ENCODE measurements at regions not wholly inside any gene's neighbourhood (a gene's known extent, or its start where the extent isn't known, plus 50 kb on each side); places are given as distances from the start of the nearest gene placed in this dataset.

DNA sequence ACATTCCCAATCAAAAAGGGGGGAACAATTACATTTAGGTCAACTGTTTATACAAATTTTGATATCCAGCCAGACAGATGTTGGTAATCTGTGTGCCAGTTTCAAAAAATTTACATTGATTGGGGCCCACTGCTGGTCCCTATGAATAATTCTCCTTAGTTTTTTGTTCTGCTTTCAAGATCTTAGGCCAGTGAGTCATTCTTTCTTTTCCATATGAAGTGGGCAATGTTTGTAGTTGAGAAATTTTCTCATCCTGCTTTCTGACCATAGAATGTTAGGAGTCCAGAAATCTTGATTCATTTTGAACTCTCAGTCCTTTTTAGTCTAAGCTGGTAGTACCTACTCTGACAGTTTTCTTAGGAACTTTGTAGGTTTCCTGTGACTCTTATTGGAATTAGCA lies 244.3 kb downstream of the DIO2 start:
- H3K79me2 ChIP-seq (ENCODE audit: insufficient read depth, low read depth), result no peaks in the 10 kb centered on the region
- no peaks in the 10 kb centered on the region for H4K20me1 ChIP-seq (ENCODE audit: insufficient read depth)
- H3K4me3 ChIP-seq (IDR thresholded peaks at IDR 0.05; ENCODE audit: insufficient read depth, low read depth, low read length), result no peak overlapping the region
- H3K9ac ChIP-seq, result no peak overlapping the region
- no peaks in the 10 kb centered on the region for H3K36me3 ChIP-seq (ENCODE audit: insufficient read depth)
- TF ChIP-seq, protein P1, sequence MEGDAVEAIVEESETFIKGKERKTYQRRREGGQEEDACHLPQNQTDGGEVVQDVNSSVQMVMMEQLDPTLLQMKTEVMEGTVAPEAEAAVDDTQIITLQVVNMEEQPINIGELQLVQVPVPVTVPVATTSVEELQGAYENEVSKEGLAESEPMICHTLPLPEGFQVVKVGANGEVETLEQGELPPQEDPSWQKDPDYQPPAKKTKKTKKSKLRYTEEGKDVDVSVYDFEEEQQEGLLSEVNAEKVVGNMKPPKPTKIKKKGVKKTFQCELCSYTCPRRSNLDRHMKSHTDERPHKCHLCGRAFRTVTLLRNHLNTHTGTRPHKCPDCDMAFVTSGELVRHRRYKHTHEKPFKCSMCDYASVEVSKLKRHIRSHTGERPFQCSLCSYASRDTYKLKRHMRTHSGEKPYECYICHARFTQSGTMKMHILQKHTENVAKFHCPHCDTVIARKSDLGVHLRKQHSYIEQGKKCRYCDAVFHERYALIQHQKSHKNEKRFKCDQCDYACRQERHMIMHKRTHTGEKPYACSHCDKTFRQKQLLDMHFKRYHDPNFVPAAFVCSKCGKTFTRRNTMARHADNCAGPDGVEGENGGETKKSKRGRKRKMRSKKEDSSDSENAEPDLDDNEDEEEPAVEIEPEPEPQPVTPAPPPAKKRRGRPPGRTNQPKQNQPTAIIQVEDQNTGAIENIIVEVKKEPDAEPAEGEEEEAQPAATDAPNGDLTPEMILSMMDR (conservative IDR thresholded peaks at IDR 0.05; ENCODE audit: low read depth, low read length), result no peak
- no peaks in the 10 kb centered on the region for H3K27me3 ChIP-seq (ENCODE audit: insufficient read depth, low read depth)
- no peak overlapping the region for H3K27ac ChIP-seq
- no peaks in the 10 kb centered on the region for H3K4me1 ChIP-seq (ENCODE audit: low read depth, poor library complexity, severe bottlenecking)
- H3K4me2 ChIP-seq, result no peak overlapping the region
- no peak overlapping the region for H2AFZ ChIP-seq (ENCODE audit: low read depth)

DNA sequence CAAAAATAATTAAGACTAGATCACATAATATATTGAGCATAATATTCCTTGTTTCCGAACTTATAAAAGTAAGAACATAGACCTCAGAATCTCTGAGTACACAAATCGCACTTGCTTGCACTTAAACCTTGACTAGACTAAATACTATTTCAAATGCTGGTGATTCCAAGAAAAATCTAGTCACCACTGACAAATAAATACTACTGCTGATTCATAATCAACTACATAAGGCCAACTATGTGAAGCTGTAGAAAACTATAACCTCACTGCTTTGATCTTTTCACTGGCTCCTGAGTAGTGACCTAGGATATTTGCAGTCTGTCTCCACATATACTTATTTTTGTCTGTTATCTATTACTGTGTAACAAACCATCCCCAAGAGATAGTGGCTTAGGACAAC lies 245.4 kb downstream of the DIO2 start:
- Histone ChIP-seq H3K36me3 (ENCODE audit: insufficient read depth) (no peaks in the 10 kb centered on the region), H4K20me1 (ENCODE audit: insufficient read depth) (no peaks in the 10 kb centered on the region), H3K79me2 (ENCODE audit: insufficient read depth, low read depth) (no peaks in the 10 kb centered on the region), H2AFZ (ENCODE audit: low read depth) (no peak overlapping the region), H3K4me2 (no peak overlapping the region), H3K27ac (no peak overlapping the region), H3K27me3 (ENCODE audit: insufficient read depth, low read depth) (no peaks in the 10 kb centered on the region), H3K4me3 (IDR thresholded peaks at IDR 0.05; ENCODE audit: insufficient read depth, low read depth, low read length) (no peak overlapping the region), H3K4me1 (ENCODE audit: low read depth, poor library complexity, severe bottlenecking) (no peaks in the 10 kb centered on the region), H3K9ac (no peak overlapping the region)
- TF ChIP-seq, protein P1 (conservative IDR thresholded peaks at IDR 0.05; ENCODE audit: low read depth, low read length), result no peak

DNA sequence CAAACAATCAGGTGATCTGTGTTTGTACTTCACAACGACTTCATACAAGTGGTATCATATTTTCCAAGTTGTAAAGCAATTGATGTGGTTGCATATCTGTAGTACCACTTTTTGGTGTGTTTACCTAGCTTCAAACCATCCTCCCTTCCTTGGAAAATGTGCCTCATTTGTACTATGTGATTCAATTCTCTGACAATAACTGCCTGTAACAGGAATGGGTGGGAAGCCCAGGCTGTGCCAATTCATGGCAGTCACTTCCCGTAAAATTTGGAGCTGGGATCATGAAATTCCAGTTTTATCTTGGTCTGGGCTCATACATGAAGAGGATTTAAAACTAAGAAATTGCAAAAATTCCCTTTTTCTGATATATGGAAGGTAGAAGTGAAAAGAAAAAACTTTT lies 250.1 kb downstream of the DIO2 start:
- H4K20me1 ChIP-seq (ENCODE audit: insufficient read depth), result no peaks in the 10 kb centered on the region

DNA sequence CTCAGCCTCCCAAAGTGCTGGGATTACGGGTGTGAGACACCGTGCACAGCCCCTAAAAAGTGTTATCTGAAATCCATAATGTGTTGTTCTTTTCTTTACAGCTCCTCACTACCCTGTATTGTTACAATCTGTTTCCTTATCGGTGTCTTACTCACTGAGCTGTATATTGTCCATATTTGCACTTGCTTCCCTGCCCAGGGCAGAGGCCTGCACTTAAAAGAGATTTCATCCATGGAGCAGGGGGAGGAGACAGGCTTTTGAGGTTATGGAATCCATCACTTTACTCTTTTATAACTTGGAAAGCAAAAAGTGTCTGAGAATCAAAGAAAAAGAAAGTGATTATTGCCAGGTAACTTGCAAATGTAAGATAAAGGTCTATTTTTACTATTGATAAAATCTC lies 251.0 kb downstream of the DIO2 start:
- no peak overlapping the region for H3K4me2 ChIP-seq
- H4K20me1 ChIP-seq (ENCODE audit: insufficient read depth), result no peaks in the 10 kb centered on the region
- H3K36me3 ChIP-seq (ENCODE audit: insufficient read depth), result no peaks in the 10 kb centered on the region
- no peak overlapping the region for H3K27ac ChIP-seq
- H3K4me3 ChIP-seq (IDR thresholded peaks at IDR 0.05; ENCODE audit: insufficient read depth, low read depth, low read length), result no peak overlapping the region
- H3K9ac ChIP-seq, result no peak overlapping the region
- no peak overlapping the region for H2AFZ ChIP-seq (ENCODE audit: low read depth)
- no peaks in the 10 kb centered on the region for H3K4me1 ChIP-seq (ENCODE audit: low read depth, poor library complexity, severe bottlenecking)
- no peaks in the 10 kb centered on the region for H3K79me2 ChIP-seq (ENCODE audit: insufficient read depth, low read depth)
- H3K27me3 ChIP-seq (ENCODE audit: insufficient read depth, low read depth), result no peaks in the 10 kb centered on the region
- TF ChIP-seq, protein P1 (conservative IDR thresholded peaks at IDR 0.05; ENCODE audit: low read depth, low read length), result no peak

More for the DNA sequence above, 250.1 kb downstream of the DIO2 start:
- no peak overlapping the region for H3K9ac ChIP-seq
- H2AFZ ChIP-seq (ENCODE audit: low read depth), result no peak overlapping the region
- no peaks in the 10 kb centered on the region for H3K4me1 ChIP-seq (ENCODE audit: low read depth, poor library complexity, severe bottlenecking)
- no peaks in the 10 kb centered on the region for H3K27me3 ChIP-seq (ENCODE audit: insufficient read depth, low read depth)
- no peak overlapping the region for H3K27ac ChIP-seq
- H3K79me2 ChIP-seq (ENCODE audit: insufficient read depth, low read depth), result no peaks in the 10 kb centered on the region
- TF ChIP-seq, protein P1 (conservative IDR thresholded peaks at IDR 0.05; ENCODE audit: low read depth, low read length), result no peak
- no peaks in the 10 kb centered on the region for H3K36me3 ChIP-seq (ENCODE audit: insufficient read depth)
- H3K4me2 ChIP-seq, result no peak overlapping the region
- H3K4me3 ChIP-seq (IDR thresholded peaks at IDR 0.05; ENCODE audit: insufficient read depth, low read depth, low read length), result no peak overlapping the region

All from KMS-11 (cell line).